IMR-90 (cell line): ENCODE measurements at regions not wholly inside any gene's neighbourhood (a gene's known extent, or its start where the extent isn't known, plus 50 kb on each side); places are given as distances from the start of the nearest gene placed in this dataset.

Experiments
- ATAC-seq: fragments of 200-7000 bp; cut with Tn5 transposase; 2 replicates; pipeline ENCODE4 v1.9.1; 2020; ENCODE audit warnings: low read depth, mild to moderate bottlenecking, moderate library complexity
- BruUV-seq: library from RNA; stranded (reverse); fragments of 400-500 nt; replicated peaks from 2 replicates; lab custom pipeline; 2021; lab: Mats Ljungman, UMichigan
- CTCF ChIA-PET: fragments of 300-600 bp; formaldehyde crosslinking; extraction: SDS; loops from one replicate; lab custom pipeline; 2021; ENCODE audit warnings: antibody characterized with exemption; lab: Yijun Ruan, JAX
- POLR2A ChIA-PET: fragments of 300-600 bp; sonication (Branson Sonifier 250); formaldehyde crosslinking; loops from one replicate; lab custom pipeline; 2022; ENCODE audit warnings: antibody characterized with exemption; ENCODE audit not compliant: unreplicated experiment; lab: Charles Lee
- DNase-seq: peaks from one replicate; pipeline ENCODE4 v3.0.0; 2013
- H2AFZ ChIP-seq: replicated peaks from 2 replicates; pipeline ENCODE3; 2013; ENCODE audit warnings: low read length, mild to moderate bottlenecking; ENCODE audit not compliant: poor library complexity
- H2AK5ac ChIP-seq: 2 replicates; pipeline ENCODE4 v1.6.1; 2013; ENCODE audit warnings: low read depth, low read length, inconsistent platforms
- H2AK9ac ChIP-seq: replicated peaks from 2 replicates; pipeline ENCODE3; 2013; ENCODE audit warnings: mild to moderate bottlenecking, low read depth, low read length, moderate library complexity; ENCODE audit not compliant: poor library complexity
- H2BK120ac ChIP-seq: 2 replicates; pipeline ENCODE4 v1.6.1; 2013; ENCODE audit warnings: low read depth, low read length, inconsistent platforms
- H2BK15ac ChIP-seq: 3 replicates; pipeline ENCODE4 v1.6.1; 2013; ENCODE audit warnings: low read depth, low read length, inconsistent platforms
- H2BK20ac ChIP-seq: 2 replicates; pipeline ENCODE4 v1.6.1; 2013; ENCODE audit warnings: low read depth, mild to moderate bottlenecking, inconsistent platforms, low read length, moderate library complexity
- H2BK5ac ChIP-seq: 2 replicates; pipeline ENCODE4 v1.6.1; 2013; ENCODE audit warnings: mild to moderate bottlenecking, low read depth, low read length, inconsistent platforms; ENCODE audit not compliant: poor library complexity, severe bottlenecking
- H3K14ac ChIP-seq: replicated peaks from 2 replicates; pipeline ENCODE4 v1.6.1; 2013; ENCODE audit warnings: low read depth, low read length, inconsistent platforms
- H3K18ac ChIP-seq: 2 replicates; pipeline ENCODE4 v1.6.1; 2013; ENCODE audit warnings: low read depth, low read length, control low read depth
- H3K23ac ChIP-seq: 2 replicates; pipeline ENCODE4 v1.6.1; 2013; ENCODE audit warnings: low read depth, low read length, inconsistent platforms
- H3K27ac ChIP-seq: 2 replicates; pipeline ENCODE4 v1.5.1; 2013; ENCODE audit warnings: mild to moderate bottlenecking, control low read depth, low read length; ENCODE audit not compliant: insufficient read depth
- H3K27me3 ChIP-seq: 2 replicates; pipeline ENCODE4 v1.6.1; 2013; ENCODE audit warnings: low read length; ENCODE audit not compliant: control insufficient read depth, insufficient read depth
- H3K36me3 ChIP-seq: 2 replicates; pipeline ENCODE4 v1.6.1; 2013; ENCODE audit warnings: low read length, mixed read lengths; ENCODE audit not compliant: control insufficient read depth, insufficient read depth
- H3K4ac ChIP-seq: 2 replicates; pipeline ENCODE4 v1.6.1; 2013; ENCODE audit warnings: low read depth, low read length, inconsistent platforms
- H3K4me1 ChIP-seq: 2 replicates; pipeline ENCODE4 v1.6.1; 2013; ENCODE audit warnings: low read length, mixed read lengths; ENCODE audit not compliant: control insufficient read depth, insufficient read depth
- H3K4me2 ChIP-seq: 2 replicates; pipeline ENCODE4 v1.6.1; 2013; ENCODE audit warnings: low read depth, mild to moderate bottlenecking, control low read depth, low read length, moderate library complexity
- H3K4me3 ChIP-seq: 2 replicates; pipeline ENCODE4 v1.5.1; 2013; ENCODE audit warnings: low read depth, mild to moderate bottlenecking, control low read depth, low read length, moderate library complexity; ENCODE audit not compliant: insufficient read depth
- H3K56ac ChIP-seq: 2 replicates; pipeline ENCODE4 v1.6.1; 2013; ENCODE audit warnings: low read length, inconsistent platforms; ENCODE audit not compliant: insufficient read depth; ENCODE audit errors: extremely low read depth
- H3K79me1 ChIP-seq, 2 experiments: 2 replicates each; pipeline ENCODE4 v1.6.1; 2013; ENCODE audit warnings: low read length in 2 of 2, inconsistent platforms in 1 of 2, low read depth in 1 of 2
- H3K9ac ChIP-seq: 2 replicates; pipeline ENCODE4 v1.6.1; 2013; ENCODE audit warnings: low read depth, low read length, control low read depth
- H3K9me1 ChIP-seq: 2 replicates; pipeline ENCODE4 v1.6.1; 2013; ENCODE audit warnings: low read length, inconsistent platforms; ENCODE audit not compliant: insufficient read depth
- H3K9me3 ChIP-seq: 2 replicates; pipeline ENCODE4 v1.6.1; 2013; ENCODE audit warnings: low read length; ENCODE audit not compliant: control insufficient read depth, insufficient read depth
- H4K20me1 ChIP-seq: 2 replicates; pipeline ENCODE4 v1.6.1; 2013; ENCODE audit warnings: low read length, inconsistent platforms; ENCODE audit not compliant: insufficient read depth
- H4K5ac ChIP-seq: 2 replicates; pipeline ENCODE4 v1.6.1; 2013; ENCODE audit warnings: mild to moderate bottlenecking, low read depth, low read length, control low read depth
- H4K8ac ChIP-seq, 2 experiments: 2 replicates each; pipeline ENCODE4 v1.6.1; 2013; ENCODE audit warnings: low read depth in 2 of 2, low read length in 2 of 2, control low read depth in 1 of 2, inconsistent platforms in 1 of 2
- H4K91ac ChIP-seq: 2 replicates; pipeline ENCODE4 v1.6.1; 2013; ENCODE audit warnings: low read depth, low read length, inconsistent platforms; ENCODE audit not compliant: insufficient read depth
- BHLHE40 ChIP-seq: fragments of 150-350 bp; IDR thresholded peaks from 2 replicates; pipeline ENCODE4 v1.6.1; 2016; ENCODE audit warnings: mild to moderate bottlenecking, low read depth, low read length
- CEBPB ChIP-seq: IDR thresholded peaks from 2 replicates; pipeline ENCODE4 v1.6.1; 2012; ENCODE audit warnings: low read depth, low read length, improper control_type of control experiment
- ELK1 ChIP-seq: fragments of 150-350 bp; IDR thresholded peaks from 2 replicates; pipeline ENCODE4 v1.6.1; 2016; ENCODE audit warnings: low read depth, mild to moderate bottlenecking, low read length, moderate library complexity, borderline replicate concordance
- MXI1 ChIP-seq: IDR thresholded peaks from 2 replicates; pipeline ENCODE4 v1.6.1; 2012; ENCODE audit warnings: low read depth, mild to moderate bottlenecking, low read length, moderate library complexity, borderline replicate concordance
- RAD21 ChIP-seq: IDR thresholded peaks from 2 replicates; pipeline ENCODE4 v1.6.1; 2012; ENCODE audit warnings: low read length, improper control_type of control experiment
- RCOR1 ChIP-seq: IDR thresholded peaks from 2 replicates; pipeline ENCODE4 v1.6.1; 2012; ENCODE audit warnings: mild to moderate bottlenecking, low read length, improper control_type of control experiment; ENCODE audit not compliant: insufficient replicate concordance
- WGBS, 2 experiments: methylation state at CpG; one replicate each; pipeline versions ENCODE4 v1.1.5 to v1.1.7; 2013; ENCODE audit warnings: missing lambda C conversion rate in 2 of 2; ENCODE audit not compliant: insufficient read length in 1 of 2; ENCODE audit errors: extremely low coverage in 2 of 2; 5-methylcytosine and 5-hydroxymethylcytosine counted together
- dilution Hi-C: fragments of 300-500 bp; cut with HindIII; formaldehyde crosslinking; loops from one replicate; pipeline ENCODE4 v1.14.3; 2018; ENCODE audit warnings: low sequenced_read_pairs; ENCODE audit not compliant: unreplicated experiment
- in situ Hi-C: fragments of 300-500 bp; cut with MboI; formaldehyde crosslinking; loops from 3 replicates; pipeline ENCODE4 v1.14.3; 2019; ENCODE audit warnings: low sequenced_read_pairs, inconsistent platforms, mixed read lengths
- intact Hi-C: fragments of 100-400 bp; cut with micrococcal nuclease; formaldehyde crosslinking; loops from 2 replicates; pipeline ENCODE4 v1.10.0; 2022

DNA sequence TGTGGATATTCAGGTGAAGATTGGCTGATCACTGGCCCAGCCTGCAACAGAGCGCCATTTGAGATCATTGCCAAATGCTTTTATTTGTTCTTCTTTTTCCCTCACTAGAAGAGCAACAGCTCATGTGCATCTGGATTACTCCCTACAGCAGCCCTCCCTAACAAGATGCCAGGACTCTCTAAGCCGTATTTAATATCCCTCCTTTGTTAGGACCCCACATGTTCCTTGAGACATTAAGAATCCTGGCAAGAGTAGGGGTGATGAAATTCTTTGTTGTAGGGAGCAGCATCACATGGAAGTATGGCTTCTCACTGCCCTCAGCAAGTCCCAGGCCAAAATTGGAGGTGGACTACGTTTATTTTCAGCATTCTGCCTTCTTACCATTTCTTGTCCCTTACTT is 167.8 kb downstream of the PAX1 start:
- Histone ChIP-seq H2BK20ac (no peak overlapping the region), H3K9me3 (peaks cover 10% of the 10 kb centered on the region), H3K27me3 (no peaks in the 10 kb centered on the region), H3K4ac (no peak overlapping the region), H2BK15ac (no peak overlapping the region), H4K20me1 (no peaks in the 10 kb centered on the region), H3K9ac (no peak overlapping the region), H3K4me1 (no peaks in the 10 kb centered on the region), H2BK120ac (no peak overlapping the region), H2AK5ac (no peak overlapping the region), H3K79me1 (no peaks in the 10 kb centered on the region), H2AFZ (no peak overlapping the region), H3K56ac (no peak overlapping the region), H3K36me3 (no peaks in the 10 kb centered on the region), H3K27ac (no peak overlapping the region), H3K18ac (no peak overlapping the region), H4K8ac (no peak overlapping the region), H3K23ac (no peak overlapping the region), H2BK5ac (no peak overlapping the region), H3K14ac (no peak overlapping the region), H4K91ac (no peak overlapping the region), H3K4me3 (no peak overlapping the region), H3K4me2 (no peak overlapping the region), H2AK9ac (no peak overlapping the region), H3K9me1 (no peaks in the 10 kb centered on the region), H4K5ac (no peak overlapping the region)
- no peak for ATAC-seq
- WGBS, 2 experiments = no CpG with 5 or more reads among the region's 3 CpGs
- TF ChIP-seq RCOR1 (no peak), CEBPB (no peak), RAD21 (no peak), BHLHE40 (no peak), MXI1 (no peak), ELK1 (no peak)
- BruUV-seq = no TSS peak
- CTCF ChIA-PET = no interaction called here
- DNase-seq = no peak
- POLR2A ChIA-PET = no interaction called here
- in situ Hi-C loops (no loop called here), dilution Hi-C loops (no loop called here), intact Hi-C loops (no loop called here)
